Smooth muscle cell (in vitro differentiated cells): ENCODE measurements at regions not wholly inside any gene's neighbourhood (a gene's known extent, or its start where the extent isn't known, plus 50 kb on each side); places are given as distances from the start of the nearest gene placed in this dataset.

ENCODE experiments used
- DNase-seq: peaks from one replicate; lab custom pipeline; 2025; ENCODE audit not compliant: unreplicated experiment; lab: John Stamatoyannopoulos, UW
- H2AFZ ChIP-seq: fragments of 200-600 bp; sonication (generic); 2 replicates; pipeline ENCODE4 v1.6.0; 2016; ENCODE audit warnings: antibody characterized with exemption, low read depth, mild to moderate bottlenecking
- H3F3A ChIP-seq: fragments of 200-600 bp; sonication (generic); 2 replicates; pipeline ENCODE4 v1.6.0; 2017; ENCODE audit warnings: antibody characterized with exemption, low read depth
- H3K27ac ChIP-seq: fragments of 200-600 bp; sonication (generic); 2 replicates; pipeline ENCODE4 v1.5.1; 2016; ENCODE audit warnings: low read depth, mild to moderate bottlenecking
- H3K27me3 ChIP-seq: fragments of 200-600 bp; sonication (generic); 2 replicates; pipeline ENCODE4 v1.6.1; 2016; ENCODE audit warnings: low read depth, mild to moderate bottlenecking
- H3K36me3 ChIP-seq: fragments of 200-600 bp; sonication (generic); 2 replicates; pipeline ENCODE4 v1.5.1; 2016; ENCODE audit warnings: low read depth
- H3K4me1 ChIP-seq: fragments of 200-600 bp; sonication (generic); 2 replicates; pipeline ENCODE4 v1.5.1; 2016; ENCODE audit warnings: low read depth
- H3K4me2 ChIP-seq: fragments of 200-600 bp; sonication (generic); 2 replicates; pipeline ENCODE4 v1.6.0; 2016; ENCODE audit warnings: mild to moderate bottlenecking
- H3K4me3 ChIP-seq: fragments of 200-600 bp; sonication (generic); 2 replicates; pipeline ENCODE4 v1.5.1; 2016; ENCODE audit warnings: mild to moderate bottlenecking
- H3K79me2 ChIP-seq: fragments of 200-600 bp; sonication (generic); 2 replicates; pipeline ENCODE4 v1.6.0; 2016; ENCODE audit warnings: low read depth, mild to moderate bottlenecking
- H3K9ac ChIP-seq: fragments of 200-600 bp; sonication (generic); 2 replicates; pipeline ENCODE4 v1.6.0; 2016; ENCODE audit warnings: low read depth
- H3K9me3 ChIP-seq: fragments of 200-600 bp; sonication (generic); replicated peaks from 2 replicates; pipeline ENCODE4 v1.5.1; 2016; ENCODE audit warnings: low read depth
- H4K20me1 ChIP-seq: fragments of 200-600 bp; sonication (generic); 2 replicates; pipeline ENCODE4 v1.6.0; 2016; ENCODE audit warnings: low read depth
- WGBS: methylation state at CpG from one replicate; pipeline ENCODE4 v1.1.7; 2016; ENCODE audit warnings: low lambda C conversion rate; 5-methylcytosine and 5-hydroxymethylcytosine counted together
- TF ChIP-seq, protein P1 (sequence below): fragments of 200-600 bp; sonication (generic); IDR thresholded peaks from 2 replicates; pipeline ENCODE4 v1.5.1; 2017; ENCODE audit warnings: borderline replicate concordance, mild to moderate bottlenecking, antibody characterized with exemption; ENCODE audit not compliant: insufficient read depth, poor library complexity, severe bottlenecking

DNA sequence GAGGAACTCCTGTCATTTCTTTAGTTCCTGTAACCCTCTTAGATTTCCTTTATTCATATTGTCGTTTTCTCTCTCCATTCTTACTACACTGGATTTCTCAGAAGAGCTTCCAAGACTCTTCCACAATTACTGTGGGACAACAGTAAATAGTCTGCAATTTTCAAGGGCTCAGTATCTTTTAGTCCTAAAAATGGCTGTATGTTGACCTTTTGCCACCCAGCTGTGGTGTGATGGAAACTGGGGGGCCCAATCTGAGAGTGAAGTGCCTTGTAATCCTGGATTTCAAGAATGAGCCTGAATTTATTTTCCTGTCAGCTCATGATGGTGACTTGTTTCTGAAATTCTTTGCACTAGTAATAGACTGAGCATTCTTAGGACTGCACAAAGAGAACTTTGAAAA lies 277.6 kb upstream of the RASGRP1 start:
- Histone ChIP-seq H3K27ac (peak overlapping the region; percentile 95), H3K79me2 (no peaks in the 10 kb centered on the region), H3K36me3 (no peaks in the 10 kb centered on the region), H4K20me1 (no peaks in the 10 kb centered on the region), H2AFZ (peak overlapping the region; percentile 57), H3K27me3 (no peaks in the 10 kb centered on the region), H3K9ac (no peak overlapping the region), H3F3A (peaks cover 15% of the 10 kb centered on the region), H3K4me3 (no peak overlapping the region), H3K4me1 (peaks cover 28% of the 10 kb centered on the region), H3K9me3 (no peaks in the 10 kb centered on the region), H3K4me2 (peak overlapping the region; percentile 32)
- 73% methylated on average over 1 of the region's 1 CpG for WGBS
- TF ChIP-seq, protein P1, sequence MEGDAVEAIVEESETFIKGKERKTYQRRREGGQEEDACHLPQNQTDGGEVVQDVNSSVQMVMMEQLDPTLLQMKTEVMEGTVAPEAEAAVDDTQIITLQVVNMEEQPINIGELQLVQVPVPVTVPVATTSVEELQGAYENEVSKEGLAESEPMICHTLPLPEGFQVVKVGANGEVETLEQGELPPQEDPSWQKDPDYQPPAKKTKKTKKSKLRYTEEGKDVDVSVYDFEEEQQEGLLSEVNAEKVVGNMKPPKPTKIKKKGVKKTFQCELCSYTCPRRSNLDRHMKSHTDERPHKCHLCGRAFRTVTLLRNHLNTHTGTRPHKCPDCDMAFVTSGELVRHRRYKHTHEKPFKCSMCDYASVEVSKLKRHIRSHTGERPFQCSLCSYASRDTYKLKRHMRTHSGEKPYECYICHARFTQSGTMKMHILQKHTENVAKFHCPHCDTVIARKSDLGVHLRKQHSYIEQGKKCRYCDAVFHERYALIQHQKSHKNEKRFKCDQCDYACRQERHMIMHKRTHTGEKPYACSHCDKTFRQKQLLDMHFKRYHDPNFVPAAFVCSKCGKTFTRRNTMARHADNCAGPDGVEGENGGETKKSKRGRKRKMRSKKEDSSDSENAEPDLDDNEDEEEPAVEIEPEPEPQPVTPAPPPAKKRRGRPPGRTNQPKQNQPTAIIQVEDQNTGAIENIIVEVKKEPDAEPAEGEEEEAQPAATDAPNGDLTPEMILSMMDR = no peak
- DNase-seq = no peak

DNA sequence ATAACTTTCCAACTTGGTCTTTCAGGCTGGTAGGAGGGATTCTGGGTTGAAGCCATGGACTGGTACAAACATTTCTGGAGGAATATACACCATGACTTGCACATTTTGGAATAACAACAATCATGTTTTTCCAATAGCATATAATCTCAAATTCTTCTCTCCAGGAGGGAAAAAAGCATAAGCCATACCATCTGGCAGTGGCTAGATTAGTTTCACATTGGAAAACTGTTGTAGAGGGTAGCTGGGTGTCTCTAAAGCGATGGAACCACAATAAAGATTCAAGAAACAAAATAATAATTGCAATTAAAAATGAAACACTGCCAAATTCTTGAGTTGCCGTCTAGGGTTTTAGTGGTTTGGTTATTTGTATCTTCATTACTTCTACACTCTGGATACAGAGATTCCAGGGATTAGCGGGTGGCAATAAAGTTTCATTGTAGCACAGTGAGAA lies 278.5 kb upstream of the RASGRP1 start:
- H2AFZ ChIP-seq = no peak overlapping the region
- peak overlapping the region; percentile 95 for H3K27ac ChIP-seq
- no peak for DNase-seq
- 45% methylated on average over 3 of the region's 3 CpGs for WGBS
- H3K4me2 ChIP-seq = peak overlapping the region; percentile 80
- no peaks in the 10 kb centered on the region for H3K9me3 ChIP-seq
- H4K20me1 ChIP-seq = no peaks in the 10 kb centered on the region
- H3K9ac ChIP-seq = peak overlapping the region; percentile 6
- H3F3A ChIP-seq = peaks cover 15% of the 10 kb centered on the region
- TF ChIP-seq, protein P1 = no peak
- H3K36me3 ChIP-seq = no peaks in the 10 kb centered on the region
- H3K4me1 ChIP-seq = peaks cover 28% of the 10 kb centered on the region
- no peaks in the 10 kb centered on the region for H3K79me2 ChIP-seq
- H3K27me3 ChIP-seq = no peaks in the 10 kb centered on the region
- H3K4me3 ChIP-seq = no peak overlapping the region

DNA sequence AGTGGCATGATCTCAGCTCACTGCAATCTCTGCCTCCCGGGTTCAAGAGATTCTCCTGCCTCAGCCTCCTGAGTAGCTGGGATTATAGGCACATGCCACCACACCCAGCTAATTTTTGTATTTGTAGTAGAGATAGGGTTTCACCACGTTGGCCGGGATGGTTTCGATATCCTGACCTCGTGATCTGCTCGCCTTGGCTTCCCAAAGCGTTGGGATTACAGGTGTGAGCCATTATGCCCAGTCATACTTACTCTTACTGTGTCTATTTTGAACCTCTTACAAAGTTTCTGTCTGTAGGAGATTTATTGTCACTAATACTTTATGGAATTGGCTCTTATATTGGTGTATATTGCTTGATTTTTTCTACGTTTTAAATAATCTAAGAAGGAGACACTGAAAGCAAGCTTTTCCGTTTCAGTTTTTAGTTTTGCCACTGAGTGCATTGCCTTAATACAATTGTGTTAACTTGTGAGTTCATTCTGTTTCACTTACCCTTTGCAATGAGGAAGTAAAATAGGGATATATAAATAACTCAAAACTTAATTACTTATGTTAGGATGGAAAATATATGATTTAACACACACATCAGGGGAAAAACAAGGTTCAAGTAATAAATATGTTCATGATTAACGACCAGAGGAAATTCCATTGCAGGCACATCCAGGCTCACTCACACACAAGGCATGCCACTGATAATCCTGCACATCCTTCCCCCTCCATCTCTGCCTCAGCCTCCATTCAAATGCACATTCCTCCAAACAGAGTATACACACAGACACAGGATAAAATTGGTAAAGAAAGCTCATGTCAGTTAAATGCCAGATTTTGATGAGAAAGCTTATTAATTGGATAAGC lies 279.3 kb upstream of the RASGRP1 start:
- Histone ChIP-seq H3K36me3 (no peaks in the 10 kb centered on the region), H3K27ac (peak overlapping the region; percentile 95), H3K27me3 (no peaks in the 10 kb centered on the region), H3K9ac (peak overlapping the region; percentile 67), H3K9me3 (no peaks in the 10 kb centered on the region), H3K79me2 (no peaks in the 10 kb centered on the region), H3F3A (peaks cover 15% of the 10 kb centered on the region), H2AFZ (no peak overlapping the region), H3K4me2 (peak overlapping the region; percentile 80), H4K20me1 (no peaks in the 10 kb centered on the region), H3K4me3 (peak overlapping the region; percentile 11), H3K4me1 (peaks cover 28% of the 10 kb centered on the region)
- TF ChIP-seq, protein P1 = no peak
- WGBS = 41% methylated on average over 10 of the region's 10 CpGs
- DNase-seq = no peak
